ENCODE measurements at regions not wholly inside any gene's neighbourhood (a gene's known extent, or its start where the extent isn't known, plus 50 kb on each side); places are given as distances from the start of the nearest gene placed in this dataset.

GRCh38 chr16:51049276-51049675 is 101.8 kb downstream of the SALL1 start:
- Histone ChIP-seq H3K27me3 (no peaks in the 10 kb centered on the region), H3K4me3 (ENCODE audit: low read depth in 1 of 2, low read length in 1 of 2) (no peak overlapping the region), H3K36me3 (no peaks in the 10 kb centered on the region), H3K9me3 (no peaks in the 10 kb centered on the region), H3K27ac (no peak overlapping the region), H3K4me1 (ENCODE audit: control insufficient read depth in 1 of 2, insufficient read depth in 1 of 2, low read depth in 1 of 2, low read length in 1 of 2) (no peaks in the 10 kb centered on the region)
- TF ChIP-seq CTCF (IDR thresholded peaks at IDR 0.05) = no peak

- Histone ChIP-seq H3K4me1 (ENCODE audit: control insufficient read depth in 1 of 2, insufficient read depth in 1 of 2, low read depth in 1 of 2, low read length in 1 of 2) (no peaks in the 10 kb centered on the region), H3K27ac (no peak overlapping the region), H3K9me3 (no peaks in the 10 kb centered on the region), H3K36me3 (no peaks in the 10 kb centered on the region), H3K4me3 (ENCODE audit: low read depth in 1 of 2, low read length in 1 of 2) (no peak overlapping the region), H3K27me3 (no peaks in the 10 kb centered on the region)
- TF ChIP-seq CTCF (IDR thresholded peaks at IDR 0.05) = no peak
Measured at GRCh38 chr16:51048544-51048943, 102.5 kb downstream of the SALL1 start.

- H3K36me3 ChIP-seq = no peaks in the 10 kb centered on the region
- no peak for TF ChIP-seq CTCF (IDR thresholded peaks at IDR 0.05)
- H3K9me3 ChIP-seq = no peaks in the 10 kb centered on the region
- no peaks in the 10 kb centered on the region for H3K4me1 ChIP-seq (ENCODE audit: control insufficient read depth in 1 of 2, insufficient read depth in 1 of 2, low read depth in 1 of 2, low read length in 1 of 2)
- no peak overlapping the region for H3K4me3 ChIP-seq (ENCODE audit: low read depth in 1 of 2, low read length in 1 of 2)
- H3K27me3 ChIP-seq = no peaks in the 10 kb centered on the region
- no peak overlapping the region for H3K27ac ChIP-seq
Measured at GRCh38 chr16:51045794-51046193, 105.3 kb downstream of the SALL1 start.

GRCh38 chr16:51045186-51045585 is 105.9 kb downstream of the SALL1 start:
- Histone ChIP-seq H3K36me3 (no peaks in the 10 kb centered on the region), H3K4me1 (ENCODE audit: control insufficient read depth in 1 of 2, insufficient read depth in 1 of 2, low read depth in 1 of 2, low read length in 1 of 2) (no peaks in the 10 kb centered on the region), H3K27me3 (no peaks in the 10 kb centered on the region), H3K9me3 (no peaks in the 10 kb centered on the region), H3K4me3 (ENCODE audit: low read depth in 1 of 2, low read length in 1 of 2) (no peak overlapping the region), H3K27ac (no peak overlapping the region)
- TF ChIP-seq CTCF (IDR thresholded peaks at IDR 0.05) = no peak

GRCh38 chr16:51041546-51041945 is 109.5 kb downstream of the SALL1 start:
- Histone ChIP-seq H3K36me3 (no peaks in the 10 kb centered on the region), H3K27me3 (no peaks in the 10 kb centered on the region), H3K4me3 (ENCODE audit: low read depth in 1 of 2, low read length in 1 of 2) (no peak overlapping the region), H3K27ac (no peak overlapping the region), H3K9me3 (no peaks in the 10 kb centered on the region), H3K4me1 (ENCODE audit: control insufficient read depth in 1 of 2, insufficient read depth in 1 of 2, low read depth in 1 of 2, low read length in 1 of 2) (peaks cover 0 to under 1% of the 10 kb centered on the region in 2 experiments)
- TF ChIP-seq CTCF (IDR thresholded peaks at IDR 0.05) = no peak

GRCh38 chr16:51040637-51041036 is 110.4 kb downstream of the SALL1 start:
- H3K4me3 ChIP-seq (ENCODE audit: low read depth in 1 of 2, low read length in 1 of 2) = no peak overlapping the region
- no peak for TF ChIP-seq CTCF (IDR thresholded peaks at IDR 0.05)
- H3K4me1 ChIP-seq (ENCODE audit: control insufficient read depth in 1 of 2, insufficient read depth in 1 of 2, low read depth in 1 of 2, low read length in 1 of 2) = peaks cover 6 to 9% of the 10 kb centered on the region in 2 experiments
- H3K9me3 ChIP-seq = no peaks in the 10 kb centered on the region
- no peaks in the 10 kb centered on the region for H3K27me3 ChIP-seq
- H3K27ac ChIP-seq = no peak overlapping the region
- no peaks in the 10 kb centered on the region for H3K36me3 ChIP-seq

All from neutrophil (primary cell).